WERI-Rb-1 (cell line): ENCODE measurements at regions not wholly inside any gene's neighbourhood (a gene's known extent, or its start where the extent isn't known, plus 50 kb on each side); places are given as distances from the start of the nearest gene placed in this dataset.

Experiments used
- DNase-seq: peaks from one replicate; pipeline ENCODE4 v3.0.0-alpha.2; 2020
- H3K27ac ChIP-seq: fragments of 250-450 bp; sonication (Bioruptor Pico); 2 replicates; pipeline ENCODE4 v1.5.1; 2020; ENCODE audit warnings: mild to moderate bottlenecking, moderate library complexity
- H3K27me3 ChIP-seq: fragments of 250-450 bp; sonication (Bioruptor Pico); 2 replicates; pipeline ENCODE4 v1.5.1; 2021; ENCODE audit warnings: mild to moderate bottlenecking, low read depth, moderate library complexity; ENCODE audit not compliant: insufficient read depth, severe bottlenecking
- H3K36me3 ChIP-seq: fragments of 250-450 bp; sonication (Bioruptor Pico); 2 replicates; pipeline ENCODE4 v1.5.1; 2020; ENCODE audit warnings: mild to moderate bottlenecking, moderate library complexity
- H3K4me3 ChIP-seq: 2 replicates; pipeline ENCODE4 v1.5.1; 2011; ENCODE audit warnings: low read depth, mild to moderate bottlenecking, control low read depth, low read length
- H3K9me3 ChIP-seq: fragments of 250-450 bp; sonication (Bioruptor Pico); 2 replicates; pipeline ENCODE4 v1.5.1; 2021; ENCODE audit warnings: mild to moderate bottlenecking, moderate library complexity; ENCODE audit not compliant: severe bottlenecking
- TF ChIP-seq, protein P1 (sequence below): IDR thresholded peaks from 2 replicates; pipeline ENCODE4 v1.5.1; 2011; ENCODE audit warnings: low read depth, mild to moderate bottlenecking, control low read depth, inconsistent platforms, low read length

- TF ChIP-seq, protein P1, sequence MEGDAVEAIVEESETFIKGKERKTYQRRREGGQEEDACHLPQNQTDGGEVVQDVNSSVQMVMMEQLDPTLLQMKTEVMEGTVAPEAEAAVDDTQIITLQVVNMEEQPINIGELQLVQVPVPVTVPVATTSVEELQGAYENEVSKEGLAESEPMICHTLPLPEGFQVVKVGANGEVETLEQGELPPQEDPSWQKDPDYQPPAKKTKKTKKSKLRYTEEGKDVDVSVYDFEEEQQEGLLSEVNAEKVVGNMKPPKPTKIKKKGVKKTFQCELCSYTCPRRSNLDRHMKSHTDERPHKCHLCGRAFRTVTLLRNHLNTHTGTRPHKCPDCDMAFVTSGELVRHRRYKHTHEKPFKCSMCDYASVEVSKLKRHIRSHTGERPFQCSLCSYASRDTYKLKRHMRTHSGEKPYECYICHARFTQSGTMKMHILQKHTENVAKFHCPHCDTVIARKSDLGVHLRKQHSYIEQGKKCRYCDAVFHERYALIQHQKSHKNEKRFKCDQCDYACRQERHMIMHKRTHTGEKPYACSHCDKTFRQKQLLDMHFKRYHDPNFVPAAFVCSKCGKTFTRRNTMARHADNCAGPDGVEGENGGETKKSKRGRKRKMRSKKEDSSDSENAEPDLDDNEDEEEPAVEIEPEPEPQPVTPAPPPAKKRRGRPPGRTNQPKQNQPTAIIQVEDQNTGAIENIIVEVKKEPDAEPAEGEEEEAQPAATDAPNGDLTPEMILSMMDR = no peak
- Histone ChIP-seq H3K27me3 (no peaks in the 10 kb centered on the region), H3K9me3 (no peaks in the 10 kb centered on the region), H3K4me3 (no peak overlapping the region), H3K36me3 (no peaks in the 10 kb centered on the region), H3K27ac (no peak overlapping the region)
- DNase-seq = no peak
Observed at GRCh38 chr17:33491871-33492481, 198.9 kb upstream of the ASIC2 start.

DNA sequence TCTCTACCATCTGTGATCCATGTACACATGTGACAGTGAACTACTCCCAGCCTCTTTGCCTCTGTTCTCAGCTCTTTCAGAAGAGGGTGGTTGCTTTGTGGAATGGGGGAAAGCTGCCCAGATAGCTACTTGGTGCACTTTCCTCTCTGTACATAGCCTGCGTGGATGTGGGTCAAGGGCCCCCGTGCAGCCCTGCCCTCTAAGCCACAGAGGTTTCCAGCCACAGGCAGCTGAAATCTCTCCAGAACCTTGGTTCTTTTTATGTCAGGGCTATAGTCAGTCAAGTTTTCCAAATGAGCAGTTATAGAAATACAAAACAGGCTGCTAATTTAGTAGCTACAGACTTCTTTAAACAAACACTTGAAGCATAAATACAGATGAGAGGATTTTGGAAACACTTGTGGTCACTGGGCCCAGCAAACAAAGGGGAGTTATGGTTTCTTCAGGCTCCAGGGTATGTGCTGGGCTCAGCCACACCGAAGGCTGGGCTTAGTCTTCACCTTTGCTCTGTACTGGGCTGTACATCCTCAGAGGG is 199.7 kb upstream of the ASIC2 start:
- TF ChIP-seq, protein P1 = no peak
- no peak overlapping the region for H3K27ac ChIP-seq
- H3K4me3 ChIP-seq = no peak overlapping the region
- no peak for DNase-seq
- no peaks in the 10 kb centered on the region for H3K36me3 ChIP-seq
- H3K27me3 ChIP-seq = no peaks in the 10 kb centered on the region
- no peaks in the 10 kb centered on the region for H3K9me3 ChIP-seq

GRCh38 chr17:33493566-33493965 is 200.5 kb upstream of the ASIC2 start:
- no peak overlapping the region for H3K4me3 ChIP-seq
- H3K9me3 ChIP-seq = no peaks in the 10 kb centered on the region
- H3K27me3 ChIP-seq = no peaks in the 10 kb centered on the region
- no peak for DNase-seq
- TF ChIP-seq, protein P1 = no peak
- H3K36me3 ChIP-seq = no peaks in the 10 kb centered on the region
- no peak overlapping the region for H3K27ac ChIP-seq

- Histone ChIP-seq H3K27ac (no peak overlapping the region), H3K27me3 (no peaks in the 10 kb centered on the region), H3K36me3 (no peaks in the 10 kb centered on the region), H3K4me3 (no peak overlapping the region), H3K9me3 (no peaks in the 10 kb centered on the region)
- no peak for DNase-seq
- TF ChIP-seq, protein P1 = no peak
Observed at GRCh38 chr17:33494151-33494550, 201.1 kb upstream of the ASIC2 start.

- TF ChIP-seq, protein P1 = no peak
- no peaks in the 10 kb centered on the region for H3K36me3 ChIP-seq
- no peaks in the 10 kb centered on the region for H3K9me3 ChIP-seq
- DNase-seq = no peak
- H3K27ac ChIP-seq = no peak overlapping the region
- H3K27me3 ChIP-seq = no peaks in the 10 kb centered on the region
- no peak overlapping the region for H3K4me3 ChIP-seq
Observed at GRCh38 chr17:33497623-33498022, 204.5 kb upstream of the ASIC2 start.

GRCh38 chr17:33498069-33498468 is 205.0 kb upstream of the ASIC2 start:
- Histone ChIP-seq H3K36me3 (no peaks in the 10 kb centered on the region), H3K9me3 (no peaks in the 10 kb centered on the region), H3K27me3 (no peaks in the 10 kb centered on the region), H3K4me3 (no peak overlapping the region), H3K27ac (no peak overlapping the region)
- TF ChIP-seq, protein P1 = no peak
- no peak for DNase-seq
